Activated CD8-positive, alpha-beta T cell treated with anti-CD3 and anti-CD28 coated beads for 36 hours (primary cell): ENCODE measurements at regions not wholly inside any gene's neighbourhood (a gene's known extent, or its start where the extent isn't known, plus 50 kb on each side); places are given as distances from the start of the nearest gene placed in this dataset.

Experiments used
- ATAC-seq: fragments of 200-7000 bp; cut with Tn5 transposase; one replicate; pipeline ENCODE4 v1.10.0; 2021; ENCODE audit warnings: mild to moderate bottlenecking, moderate library complexity
- CTCF ChIA-PET: fragments of 350-600 bp; sonication (Branson Sonifier 250); formaldehyde crosslinking; loops from one replicate; lab custom pipeline; 2021; ENCODE audit warnings: antibody characterized with exemption; lab: Charles Lee
- POLR2A ChIA-PET: fragments of 350-600 bp; sonication (Branson Sonifier 250); formaldehyde crosslinking; loops from one replicate; lab custom pipeline; 2021; ENCODE audit warnings: antibody characterized with exemption; lab: Charles Lee
- DNase-seq: peaks from one replicate; pipeline ENCODE4 v3.0.0-alpha.2; 2020
- H3K27ac Mint-ChIP-seq: one replicate; pipeline ENCODE4 v1.8.0; 2021; ENCODE audit warnings: mild to moderate bottlenecking, mixed read lengths
- H3K27me3 Mint-ChIP-seq: one replicate; pipeline ENCODE4 v1.8.0; 2021; ENCODE audit warnings: mixed read lengths
- H3K36me3 Mint-ChIP-seq: one replicate; pipeline ENCODE4 v1.8.0; 2021; ENCODE audit warnings: low read depth, mixed read lengths
- H3K4me1 Mint-ChIP-seq: one replicate; pipeline ENCODE4 v1.8.0; 2021; ENCODE audit warnings: low read depth, mixed read lengths
- H3K4me3 Mint-ChIP-seq: one replicate; pipeline ENCODE4 v1.8.0; 2021; ENCODE audit warnings: mild to moderate bottlenecking, moderate library complexity, mixed read lengths
- H3K9me3 Mint-ChIP-seq: one replicate; pipeline ENCODE4 v1.8.0; 2021; ENCODE audit warnings: mixed read lengths
- intact Hi-C: fragments of 100-400 bp; cut with micrococcal nuclease; formaldehyde crosslinking; loops from one replicate; pipeline ENCODE4 v1.10.0; 2022
- TF ChIP-seq, protein P1 (sequence below): fragments of 200-600 bp; IDR thresholded peaks from one replicate; pipeline ENCODE4 v1.8.0; 2022; ENCODE audit warnings: antibody characterized with exemption, mild to moderate bottlenecking

DNA sequence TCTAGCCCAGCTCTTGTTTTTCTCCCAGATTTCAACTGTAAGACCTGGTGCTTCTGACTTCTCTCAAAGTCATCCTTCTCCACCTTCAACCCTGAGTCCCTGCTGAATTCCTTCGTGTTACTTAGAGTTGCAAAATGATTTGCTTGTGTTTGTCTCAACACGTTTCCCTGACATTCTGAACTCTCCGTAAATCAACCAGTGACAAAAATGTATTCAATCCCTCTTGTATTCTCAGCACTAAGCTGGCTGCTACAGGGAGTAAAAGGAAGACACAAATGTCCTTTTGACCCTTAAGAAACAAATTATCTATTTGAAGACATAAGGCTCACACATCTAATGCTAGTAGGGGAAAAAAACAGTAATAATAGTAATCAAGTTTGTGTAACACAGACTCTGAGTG, 514.0 kb upstream of the TMPO start:
- ATAC-seq (no peak), DNase-seq (no peak)
- POLR2A ChIA-PET: no interaction called here
- Mint-ChIP-seq H3K27ac (no peak overlapping the region), H3K27me3 (peaks cover 6% of the 10 kb centered on the region), H3K9me3 (no peaks in the 10 kb centered on the region), H3K36me3 (no peaks in the 10 kb centered on the region), H3K4me3 (no peak overlapping the region), H3K4me1 (no peaks in the 10 kb centered on the region)
- CTCF ChIA-PET: no interaction called here
- intact Hi-C loops: no loop called here
- TF ChIP-seq, protein P1, sequence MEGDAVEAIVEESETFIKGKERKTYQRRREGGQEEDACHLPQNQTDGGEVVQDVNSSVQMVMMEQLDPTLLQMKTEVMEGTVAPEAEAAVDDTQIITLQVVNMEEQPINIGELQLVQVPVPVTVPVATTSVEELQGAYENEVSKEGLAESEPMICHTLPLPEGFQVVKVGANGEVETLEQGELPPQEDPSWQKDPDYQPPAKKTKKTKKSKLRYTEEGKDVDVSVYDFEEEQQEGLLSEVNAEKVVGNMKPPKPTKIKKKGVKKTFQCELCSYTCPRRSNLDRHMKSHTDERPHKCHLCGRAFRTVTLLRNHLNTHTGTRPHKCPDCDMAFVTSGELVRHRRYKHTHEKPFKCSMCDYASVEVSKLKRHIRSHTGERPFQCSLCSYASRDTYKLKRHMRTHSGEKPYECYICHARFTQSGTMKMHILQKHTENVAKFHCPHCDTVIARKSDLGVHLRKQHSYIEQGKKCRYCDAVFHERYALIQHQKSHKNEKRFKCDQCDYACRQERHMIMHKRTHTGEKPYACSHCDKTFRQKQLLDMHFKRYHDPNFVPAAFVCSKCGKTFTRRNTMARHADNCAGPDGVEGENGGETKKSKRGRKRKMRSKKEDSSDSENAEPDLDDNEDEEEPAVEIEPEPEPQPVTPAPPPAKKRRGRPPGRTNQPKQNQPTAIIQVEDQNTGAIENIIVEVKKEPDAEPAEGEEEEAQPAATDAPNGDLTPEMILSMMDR: no peak

GRCh38 chr12:98002887-98003493, 512.4 kb upstream of the TMPO start:
- ATAC-seq (no peak), DNase-seq (peak; percentile 60)
- intact Hi-C loops: no loop called here
- no peaks in the 10 kb centered on the region for H3K4me1 Mint-ChIP-seq
- H3K27me3 Mint-ChIP-seq: peaks cover 6% of the 10 kb centered on the region
- H3K36me3 Mint-ChIP-seq: no peaks in the 10 kb centered on the region
- CTCF ChIA-PET: interaction anchor here (0.6 to 1.3 kb wide), 4 partner anchors 14 to 507 kb away, joined by 3 to 5 read pairs (median 3); no protein-coding TSS in a partner anchor
- no peak overlapping the region for H3K27ac Mint-ChIP-seq
- POLR2A ChIA-PET: no interaction called here
- no peak overlapping the region for H3K4me3 Mint-ChIP-seq
- no peaks in the 10 kb centered on the region for H3K9me3 Mint-ChIP-seq
- TF ChIP-seq, protein P1: peak; percentile 38

GRCh38 chr12:98007963-98008362, 507.4 kb upstream of the TMPO start:
- H3K27me3 Mint-ChIP-seq: peaks cover 4% of the 10 kb centered on the region
- ATAC-seq (no peak), DNase-seq (no peak)
- no peaks in the 10 kb centered on the region for H3K36me3 Mint-ChIP-seq
- no peak overlapping the region for H3K4me3 Mint-ChIP-seq
- ChIA-PET POLR2A (no interaction called here), CTCF (no interaction called here)
- intact Hi-C loops: no loop called here
- H3K4me1 Mint-ChIP-seq: no peaks in the 10 kb centered on the region
- no peaks in the 10 kb centered on the region for H3K9me3 Mint-ChIP-seq
- H3K27ac Mint-ChIP-seq: no peak overlapping the region
- TF ChIP-seq, protein P1: peak; percentile 13

DNA sequence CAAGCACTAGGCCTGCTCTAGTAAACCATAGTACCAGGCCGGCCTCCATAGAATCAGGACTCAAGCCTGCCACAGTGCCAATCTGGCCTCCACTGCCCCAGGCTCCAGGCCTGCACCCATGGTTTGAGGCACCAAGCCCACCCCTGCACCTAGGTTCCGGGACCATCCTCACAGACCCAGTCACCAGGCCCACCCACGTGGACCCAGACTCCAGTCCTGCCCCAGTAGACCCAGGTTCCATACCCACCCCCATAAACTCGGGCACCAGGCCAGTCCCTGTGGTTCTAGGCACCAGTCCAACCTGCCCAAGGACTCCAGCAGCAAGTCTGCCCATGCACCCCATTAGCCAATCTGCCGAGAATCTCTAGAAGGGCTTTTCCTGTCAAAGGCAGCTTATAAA, 501.8 kb upstream of the TMPO start:
- no peaks in the 10 kb centered on the region for H3K9me3 Mint-ChIP-seq
- intact Hi-C loops: no loop called here
- POLR2A ChIA-PET: no interaction called here

GRCh38 chr12:98018836-98019235, 496.6 kb upstream of the TMPO start:
- intact Hi-C loops: no loop called here
- DNase-seq (no peak), ATAC-seq (no peak)
- POLR2A ChIA-PET: no interaction called here
- Mint-ChIP-seq H3K36me3 (no peaks in the 10 kb centered on the region), H3K4me3 (no peak overlapping the region), H3K4me1 (no peaks in the 10 kb centered on the region), H3K27ac (no peak overlapping the region), H3K9me3 (no peaks in the 10 kb centered on the region), H3K27me3 (no peaks in the 10 kb centered on the region)
- TF ChIP-seq, protein P1: no peak
- CTCF ChIA-PET: no interaction called here

More for the DNA sequence above, 501.8 kb upstream of the TMPO start:
- DNase-seq (no peak), ATAC-seq (no peak)
- no peaks in the 10 kb centered on the region for H3K27me3 Mint-ChIP-seq
- CTCF ChIA-PET: no interaction called here
- TF ChIP-seq, protein P1: no peak
- H3K4me1 Mint-ChIP-seq: no peaks in the 10 kb centered on the region
- no peaks in the 10 kb centered on the region for H3K36me3 Mint-ChIP-seq
- H3K27ac Mint-ChIP-seq: no peak overlapping the region
- H3K4me3 Mint-ChIP-seq: no peak overlapping the region
